ENCODE measurements at regions not wholly inside any gene's neighbourhood (a gene's known extent, or its start where the extent isn't known, plus 50 kb on each side); places are given as distances from the start of the nearest gene placed in this dataset.

- Mint-ChIP-seq H3K9me3 (ENCODE audit: low read depth) (no peaks in the 10 kb centered on the region), H3K27ac (no peak overlapping the region), H3K4me1 (ENCODE audit: low read depth) (peaks cover 6% of the 10 kb centered on the region), H3K36me3 (ENCODE audit: insufficient read depth) (no peaks in the 10 kb centered on the region), H3K4me3 (ENCODE audit: low read depth) (no peak overlapping the region), H3K27me3 (no peaks in the 10 kb centered on the region)
- no peak for DNase-seq (ENCODE audit: low spot score, unreplicated experiment)
- TF ChIP-seq CTCF (IDR thresholded peaks at IDR 0.05; ENCODE audit: unreplicated experiment): no peak
Observed at GRCh38 chr3:30286811-30287210, 319.6 kb upstream of the TGFBR2 start.

GRCh38 chr3:30288830-30289229, 317.6 kb upstream of the TGFBR2 start:
- Mint-ChIP-seq H3K9me3 (ENCODE audit: low read depth) (no peaks in the 10 kb centered on the region), H3K4me3 (ENCODE audit: low read depth) (no peak overlapping the region), H3K27ac (no peak overlapping the region), H3K4me1 (ENCODE audit: low read depth) (peaks cover 6% of the 10 kb centered on the region), H3K27me3 (no peaks in the 10 kb centered on the region), H3K36me3 (ENCODE audit: insufficient read depth) (no peaks in the 10 kb centered on the region)
- no peak for TF ChIP-seq CTCF (IDR thresholded peaks at IDR 0.05; ENCODE audit: unreplicated experiment)
- DNase-seq (ENCODE audit: low spot score, unreplicated experiment): no peak

- no peak for TF ChIP-seq CTCF (IDR thresholded peaks at IDR 0.05; ENCODE audit: unreplicated experiment)
- H3K27me3 Mint-ChIP-seq: no peaks in the 10 kb centered on the region
- H3K4me3 Mint-ChIP-seq (ENCODE audit: low read depth): no peak overlapping the region
- no peaks in the 10 kb centered on the region for H3K9me3 Mint-ChIP-seq (ENCODE audit: low read depth)
- no peak for DNase-seq (ENCODE audit: low spot score, unreplicated experiment)
- H3K4me1 Mint-ChIP-seq (ENCODE audit: low read depth): peaks cover 6% of the 10 kb centered on the region
- H3K27ac Mint-ChIP-seq: no peak overlapping the region
- no peaks in the 10 kb centered on the region for H3K36me3 Mint-ChIP-seq (ENCODE audit: insufficient read depth)
Observed at GRCh38 chr3:30289324-30289723, 317.1 kb upstream of the TGFBR2 start.

GRCh38 chr3:30289766-30290165, 316.6 kb upstream of the TGFBR2 start:
- Mint-ChIP-seq H3K4me1 (ENCODE audit: low read depth) (peaks cover 6% of the 10 kb centered on the region), H3K9me3 (ENCODE audit: low read depth) (no peaks in the 10 kb centered on the region), H3K36me3 (ENCODE audit: insufficient read depth) (no peaks in the 10 kb centered on the region), H3K27me3 (no peaks in the 10 kb centered on the region), H3K4me3 (ENCODE audit: low read depth) (no peak overlapping the region), H3K27ac (no peak overlapping the region)
- no peak for TF ChIP-seq CTCF (IDR thresholded peaks at IDR 0.05; ENCODE audit: unreplicated experiment)
- no peak for DNase-seq (ENCODE audit: low spot score, unreplicated experiment)

- DNase-seq (ENCODE audit: low spot score, unreplicated experiment): no peak
- Mint-ChIP-seq H3K36me3 (ENCODE audit: insufficient read depth) (no peaks in the 10 kb centered on the region), H3K27ac (no peak overlapping the region), H3K4me3 (ENCODE audit: low read depth) (no peak overlapping the region), H3K9me3 (ENCODE audit: low read depth) (no peaks in the 10 kb centered on the region), H3K27me3 (no peaks in the 10 kb centered on the region), H3K4me1 (ENCODE audit: low read depth) (peaks cover 6% of the 10 kb centered on the region)
- TF ChIP-seq CTCF (IDR thresholded peaks at IDR 0.05; ENCODE audit: unreplicated experiment): no peak
Observed at GRCh38 chr3:30290479-30290878, 315.9 kb upstream of the TGFBR2 start.
